Neural cell (in vitro differentiated cells): ENCODE measurements at regions not wholly inside any gene's neighbourhood (a gene's known extent, or its start where the extent isn't known, plus 50 kb on each side); places are given as distances from the start of the nearest gene placed in this dataset.

ENCODE experiments used
- H2AFZ ChIP-seq: fragments of 200-600, 300-800 bp; sonication (generic), shearing (Covaris generic); 2 replicates; pipeline ENCODE4 v1.6.0; 2014; ENCODE audit warnings: low read depth, mild to moderate bottlenecking, antibody characterized with exemption, low read length, moderate library complexity
- H3F3A ChIP-seq: fragments of 200-600 bp; shearing (Covaris generic); 2 replicates; pipeline ENCODE4 v1.6.1; 2016; ENCODE audit warnings: mild to moderate bottlenecking, moderate library complexity, mixed read lengths, antibody characterized with exemption, low read length; ENCODE audit not compliant: insufficient read depth, poor library complexity, severe bottlenecking
- H3K27ac ChIP-seq: fragments of 200-600, 300-800 bp; sonication (generic), shearing (Covaris generic); 2 replicates; pipeline ENCODE4 v1.5.1; 2014; ENCODE audit warnings: mild to moderate bottlenecking, low read length, moderate library complexity
- H3K27me3 ChIP-seq: fragments of 300-800, 200-600 bp; sonication (generic), shearing (Covaris generic); 2 replicates; pipeline ENCODE4 v1.6.0; 2014; ENCODE audit warnings: mild to moderate bottlenecking, low read depth, low read length, moderate library complexity; ENCODE audit not compliant: insufficient read depth
- H3K36me3 ChIP-seq: fragments of 300-800, 200-600 bp; sonication (generic), shearing (Covaris generic); 2 replicates; pipeline ENCODE4 v1.5.1; 2014; ENCODE audit warnings: mild to moderate bottlenecking, antibody characterized with exemption, low read length, moderate library complexity; ENCODE audit not compliant: insufficient read depth
- H3K4me2 ChIP-seq: fragments of 300-800, 200-600 bp; sonication (generic), shearing (Covaris generic); 2 replicates; pipeline ENCODE4 v1.6.0; 2014; ENCODE audit warnings: mild to moderate bottlenecking, low read length
- H3K4me3 ChIP-seq: fragments of 300-800, 200-600 bp; sonication (generic), shearing (Covaris generic); 2 replicates; pipeline ENCODE4 v1.5.1; 2014; ENCODE audit warnings: mild to moderate bottlenecking, low read length, moderate library complexity
- H3K79me2 ChIP-seq: fragments of 200-600 bp; shearing (Covaris generic); replicated peaks from 2 replicates; pipeline ENCODE4 v1.6.0; 2014; ENCODE audit warnings: mild to moderate bottlenecking, low read length, moderate library complexity; ENCODE audit not compliant: insufficient read depth
- H3K9ac ChIP-seq: fragments of 300-800, 200-600 bp; sonication (generic), shearing (Covaris generic); 2 replicates; pipeline ENCODE4 v1.6.1; 2016; ENCODE audit warnings: mild to moderate bottlenecking, low read length, mixed read lengths
- H3K9me2 ChIP-seq: fragments of 200-600 bp; shearing (Covaris generic); 2 replicates; pipeline ENCODE4 v1.6.1; 2016; ENCODE audit warnings: mild to moderate bottlenecking, low read length, mixed read lengths; ENCODE audit not compliant: insufficient read depth
- H3K9me3 ChIP-seq: fragments of 200-600, 300-800 bp; sonication (generic), shearing (Covaris generic); 2 replicates; pipeline ENCODE4 v1.6.1; 2016; ENCODE audit warnings: mild to moderate bottlenecking, mixed run types, low read length, moderate library complexity, mixed read lengths
- H4K20me1 ChIP-seq: fragments of 200-600 bp; shearing (Covaris generic); 2 replicates; pipeline ENCODE4 v1.6.1; 2016; ENCODE audit warnings: mild to moderate bottlenecking, mixed run types; ENCODE audit not compliant: insufficient read depth
- EP300 ChIP-seq: fragments of 450-650 bp; conservative IDR thresholded peaks from 2 replicates; pipeline ENCODE4 v1.6.1; 2014; ENCODE audit warnings: antibody characterized with exemption, mild to moderate bottlenecking, moderate library complexity; ENCODE audit not compliant: poor library complexity, severe bottlenecking
- EZH2 ChIP-seq: fragments of 200-600, 300-800 bp; shearing (Covaris generic), sonication (generic); IDR thresholded peaks from 2 replicates; pipeline ENCODE4 v1.6.1; 2014; ENCODE audit warnings: antibody characterized with exemption, low read length, borderline replicate concordance, mild to moderate bottlenecking; ENCODE audit not compliant: insufficient read depth, poor library complexity, severe bottlenecking
- MXI1 ChIP-seq: fragments of 450-650 bp; conservative IDR thresholded peaks from 2 replicates; pipeline ENCODE4 v1.6.1; 2014; ENCODE audit warnings: antibody characterized with exemption, mild to moderate bottlenecking; ENCODE audit not compliant: poor library complexity, severe bottlenecking
- POLR2AphosphoS5 ChIP-seq: IDR thresholded peaks from 2 replicates; pipeline ENCODE4 v1.6.1; 2012
- RAD21 ChIP-seq: fragments of 450-650 bp; conservative IDR thresholded peaks from 2 replicates; pipeline ENCODE4 v1.6.1; 2014; ENCODE audit warnings: antibody characterized with exemption, mild to moderate bottlenecking, moderate library complexity
- SMC3 ChIP-seq: fragments of 450-650 bp; conservative IDR thresholded peaks from 2 replicates; pipeline ENCODE4 v1.6.1; 2014; ENCODE audit warnings: antibody characterized with exemption, mild to moderate bottlenecking, moderate library complexity; ENCODE audit not compliant: poor library complexity
- TAF1 ChIP-seq: IDR thresholded peaks from 2 replicates; pipeline ENCODE4 v1.6.1; 2012; ENCODE audit warnings: low read depth
- TF ChIP-seq, protein P1 (sequence below): IDR thresholded peaks from 2 replicates; pipeline ENCODE4 v1.6.1; 2012; ENCODE audit warnings: borderline replicate concordance
- TF ChIP-seq, protein P2 (sequence below): fragments of 450-650 bp; IDR thresholded peaks from 2 replicates; pipeline ENCODE4 v1.5.1; 2014; ENCODE audit warnings: antibody characterized with exemption, mild to moderate bottlenecking, moderate library complexity; ENCODE audit not compliant: poor library complexity, severe bottlenecking

DNA sequence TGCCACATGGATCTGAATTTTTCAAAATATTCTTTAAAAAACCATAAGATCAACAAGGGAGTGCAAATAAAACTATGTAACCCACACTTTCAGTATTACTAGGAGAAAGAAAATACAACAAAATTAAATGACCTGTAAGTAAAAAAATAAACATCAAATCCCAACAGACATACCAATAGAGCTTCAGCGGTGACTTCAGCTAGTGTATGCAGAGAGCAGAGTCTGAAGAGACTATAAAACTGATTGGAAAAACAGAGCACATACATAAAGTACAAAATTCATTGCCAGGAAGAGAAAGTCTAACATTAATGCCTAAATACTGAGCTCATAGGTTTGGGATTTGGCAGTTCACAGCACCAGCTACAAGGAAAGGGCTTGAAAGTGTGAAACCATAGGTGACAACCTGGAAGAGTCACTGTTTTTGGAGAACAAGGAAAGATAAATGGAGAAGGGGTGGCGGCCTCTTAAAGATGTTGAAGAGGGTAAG, 291.1 kb downstream of the LMO7 start:
- Histone ChIP-seq H3K9me3 (no peaks in the 10 kb centered on the region), H3K79me2 (no peaks in the 10 kb centered on the region)

DNA sequence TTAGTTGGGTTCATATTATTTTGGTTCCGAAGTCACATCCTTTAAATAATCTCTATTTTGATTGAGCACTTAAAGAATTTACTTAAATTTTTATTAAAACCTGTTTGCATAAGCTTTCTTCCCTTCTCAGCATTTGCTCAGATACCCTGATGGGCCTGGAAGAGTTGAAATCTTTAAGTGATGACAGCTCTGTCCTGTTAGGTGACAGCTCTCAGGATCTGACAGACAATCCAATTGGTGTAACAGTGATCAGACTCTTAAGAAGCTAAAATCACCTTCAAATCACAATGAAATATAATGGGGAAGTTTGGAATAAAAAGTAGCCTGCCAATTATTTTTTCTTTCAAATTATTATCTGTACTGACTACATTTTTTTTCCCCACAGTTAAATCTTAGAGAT, 284.4 kb downstream of the LMO7 start:
- TF ChIP-seq EZH2 (no peak), POLR2AphosphoS5 (peak; percentile 62), TAF1 (no peak), EP300 (peak; percentile 95)
- TF ChIP-seq, protein P1, sequence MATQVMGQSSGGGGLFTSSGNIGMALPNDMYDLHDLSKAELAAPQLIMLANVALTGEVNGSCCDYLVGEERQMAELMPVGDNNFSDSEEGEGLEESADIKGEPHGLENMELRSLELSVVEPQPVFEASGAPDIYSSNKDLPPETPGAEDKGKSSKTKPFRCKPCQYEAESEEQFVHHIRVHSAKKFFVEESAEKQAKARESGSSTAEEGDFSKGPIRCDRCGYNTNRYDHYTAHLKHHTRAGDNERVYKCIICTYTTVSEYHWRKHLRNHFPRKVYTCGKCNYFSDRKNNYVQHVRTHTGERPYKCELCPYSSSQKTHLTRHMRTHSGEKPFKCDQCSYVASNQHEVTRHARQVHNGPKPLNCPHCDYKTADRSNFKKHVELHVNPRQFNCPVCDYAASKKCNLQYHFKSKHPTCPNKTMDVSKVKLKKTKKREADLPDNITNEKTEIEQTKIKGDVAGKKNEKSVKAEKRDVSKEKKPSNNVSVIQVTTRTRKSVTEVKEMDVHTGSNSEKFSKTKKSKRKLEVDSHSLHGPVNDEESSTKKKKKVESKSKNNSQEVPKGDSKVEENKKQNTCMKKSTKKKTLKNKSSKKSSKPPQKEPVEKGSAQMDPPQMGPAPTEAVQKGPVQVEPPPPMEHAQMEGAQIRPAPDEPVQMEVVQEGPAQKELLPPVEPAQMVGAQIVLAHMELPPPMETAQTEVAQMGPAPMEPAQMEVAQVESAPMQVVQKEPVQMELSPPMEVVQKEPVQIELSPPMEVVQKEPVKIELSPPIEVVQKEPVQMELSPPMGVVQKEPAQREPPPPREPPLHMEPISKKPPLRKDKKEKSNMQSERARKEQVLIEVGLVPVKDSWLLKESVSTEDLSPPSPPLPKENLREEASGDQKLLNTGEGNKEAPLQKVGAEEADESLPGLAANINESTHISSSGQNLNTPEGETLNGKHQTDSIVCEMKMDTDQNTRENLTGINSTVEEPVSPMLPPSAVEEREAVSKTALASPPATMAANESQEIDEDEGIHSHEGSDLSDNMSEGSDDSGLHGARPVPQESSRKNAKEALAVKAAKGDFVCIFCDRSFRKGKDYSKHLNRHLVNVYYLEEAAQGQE: no peak

More for the DNA sequence above, 291.1 kb downstream of the LMO7 start:
- no peak overlapping the region for H3K4me2 ChIP-seq
- H3F3A ChIP-seq: no peaks in the 10 kb centered on the region
- H3K27ac ChIP-seq: no peak overlapping the region
- H3K36me3 ChIP-seq: no peaks in the 10 kb centered on the region
- no peaks in the 10 kb centered on the region for H4K20me1 ChIP-seq
- H3K9ac ChIP-seq: no peak overlapping the region
- H3K27me3 ChIP-seq: no peaks in the 10 kb centered on the region
- no peak overlapping the region for H3K4me3 ChIP-seq
- H2AFZ ChIP-seq: no peak overlapping the region
- TF ChIP-seq, protein P1: no peak
- TF ChIP-seq SMC3 (no peak), TAF1 (no peak), MXI1 (no peak), POLR2AphosphoS5 (no peak), EZH2 (no peak), RAD21 (no peak), EP300 (no peak)
- TF ChIP-seq, protein P2, sequence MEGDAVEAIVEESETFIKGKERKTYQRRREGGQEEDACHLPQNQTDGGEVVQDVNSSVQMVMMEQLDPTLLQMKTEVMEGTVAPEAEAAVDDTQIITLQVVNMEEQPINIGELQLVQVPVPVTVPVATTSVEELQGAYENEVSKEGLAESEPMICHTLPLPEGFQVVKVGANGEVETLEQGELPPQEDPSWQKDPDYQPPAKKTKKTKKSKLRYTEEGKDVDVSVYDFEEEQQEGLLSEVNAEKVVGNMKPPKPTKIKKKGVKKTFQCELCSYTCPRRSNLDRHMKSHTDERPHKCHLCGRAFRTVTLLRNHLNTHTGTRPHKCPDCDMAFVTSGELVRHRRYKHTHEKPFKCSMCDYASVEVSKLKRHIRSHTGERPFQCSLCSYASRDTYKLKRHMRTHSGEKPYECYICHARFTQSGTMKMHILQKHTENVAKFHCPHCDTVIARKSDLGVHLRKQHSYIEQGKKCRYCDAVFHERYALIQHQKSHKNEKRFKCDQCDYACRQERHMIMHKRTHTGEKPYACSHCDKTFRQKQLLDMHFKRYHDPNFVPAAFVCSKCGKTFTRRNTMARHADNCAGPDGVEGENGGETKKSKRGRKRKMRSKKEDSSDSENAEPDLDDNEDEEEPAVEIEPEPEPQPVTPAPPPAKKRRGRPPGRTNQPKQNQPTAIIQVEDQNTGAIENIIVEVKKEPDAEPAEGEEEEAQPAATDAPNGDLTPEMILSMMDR: no peak
- no peaks in the 10 kb centered on the region for H3K9me2 ChIP-seq

More for the DNA sequence above, 284.4 kb downstream of the LMO7 start:
- H2AFZ ChIP-seq: no peak overlapping the region
- H3K4me2 ChIP-seq: no peak overlapping the region
- H3K9me3 ChIP-seq: no peaks in the 10 kb centered on the region
- H3K9me2 ChIP-seq: no peaks in the 10 kb centered on the region
- no peaks in the 10 kb centered on the region for H4K20me1 ChIP-seq
- no peak overlapping the region for H3K4me3 ChIP-seq
- no peaks in the 10 kb centered on the region for H3K36me3 ChIP-seq
- no peaks in the 10 kb centered on the region for H3F3A ChIP-seq
- H3K79me2 ChIP-seq: no peaks in the 10 kb centered on the region
- H3K9ac ChIP-seq: no peak overlapping the region
- no peak overlapping the region for H3K27ac ChIP-seq
- H3K27me3 ChIP-seq: no peaks in the 10 kb centered on the region
